GM18951 (cell line): ENCODE measurements at regions not wholly inside any gene's neighbourhood (a gene's known extent, or its start where the extent isn't known, plus 50 kb on each side); places are given as distances from the start of the nearest gene placed in this dataset.

Experiments used
- POLR2A ChIP-seq: IDR thresholded peaks from 4 replicates; pipeline ENCODE4 v1.6.1; 2011; ENCODE audit warnings: mild to moderate bottlenecking; ENCODE audit not compliant: insufficient read length, insufficient read depth; ENCODE audit errors: extremely low read depth
- in situ Hi-C: fragments of 300-500 bp; cut with MboI; formaldehyde crosslinking; loops from one replicate; pipeline ENCODE4 v1.12.0; 2022; ENCODE audit warnings: low sequenced_read_pairs, mixed read lengths, inconsistent platforms; ENCODE audit not compliant: unreplicated experiment

DNA sequence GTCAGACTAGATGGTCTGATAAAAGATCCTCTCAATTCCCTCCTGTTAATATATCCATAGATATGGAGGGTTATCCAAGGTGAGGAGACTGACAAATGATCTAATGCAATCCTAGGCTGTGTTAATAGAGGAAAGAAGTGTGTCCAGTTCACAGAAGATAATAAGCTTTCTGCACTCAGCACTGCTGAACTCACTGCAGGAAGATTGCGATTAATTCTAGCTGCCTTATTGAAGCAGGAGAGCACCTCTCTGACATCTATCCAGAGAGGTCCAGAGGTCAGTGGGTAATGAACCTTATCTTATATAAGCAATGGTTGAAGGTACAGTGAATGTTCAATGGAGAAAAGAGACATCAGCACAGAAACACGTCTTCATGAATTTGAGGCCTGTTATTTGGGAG lies 75.9 kb upstream of the SLC10A2 start:
- in situ Hi-C loops, result loop anchor here (25.0 kb wide), 1 partner anchor 555 kb away; the partner anchor contains the start of gene TPP2
- no peak for TF ChIP-seq POLR2A

DNA sequence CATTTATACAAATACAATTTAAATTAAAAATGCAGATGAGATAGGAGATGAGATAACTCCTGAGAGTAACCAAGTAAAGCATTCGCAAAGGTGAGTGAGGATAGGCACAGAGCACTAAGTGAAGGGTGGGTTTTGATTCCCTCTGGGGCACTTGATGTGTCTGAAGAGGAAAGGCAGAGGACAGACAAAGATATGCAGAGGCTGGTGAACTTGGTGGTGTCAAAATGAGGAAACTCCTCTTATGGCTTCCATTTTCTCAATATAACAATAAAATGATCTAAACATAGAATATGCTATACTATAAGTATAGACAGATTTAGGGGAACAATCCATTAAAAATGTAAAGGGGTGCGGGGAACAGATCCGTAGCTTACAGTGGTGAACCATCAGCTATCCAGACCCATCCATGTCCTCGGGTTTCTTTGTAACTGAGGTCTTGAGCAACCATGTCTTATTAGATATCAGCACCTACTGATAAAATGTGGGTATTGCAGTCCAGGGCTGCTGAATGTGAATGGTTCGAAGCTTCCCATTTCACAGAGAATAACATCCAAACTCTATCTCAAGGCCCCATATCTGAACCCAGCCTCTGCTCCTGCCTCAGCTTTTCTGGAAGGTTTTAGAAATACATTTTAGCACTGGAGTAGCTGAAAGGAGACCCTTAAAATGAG lies 73.9 kb upstream of the SLC10A2 start:
- in situ Hi-C loops, result loop anchor here (25.0 kb wide), 1 partner anchor 553 kb away; the partner anchor contains the start of gene TPP2
- no peak for TF ChIP-seq POLR2A

DNA sequence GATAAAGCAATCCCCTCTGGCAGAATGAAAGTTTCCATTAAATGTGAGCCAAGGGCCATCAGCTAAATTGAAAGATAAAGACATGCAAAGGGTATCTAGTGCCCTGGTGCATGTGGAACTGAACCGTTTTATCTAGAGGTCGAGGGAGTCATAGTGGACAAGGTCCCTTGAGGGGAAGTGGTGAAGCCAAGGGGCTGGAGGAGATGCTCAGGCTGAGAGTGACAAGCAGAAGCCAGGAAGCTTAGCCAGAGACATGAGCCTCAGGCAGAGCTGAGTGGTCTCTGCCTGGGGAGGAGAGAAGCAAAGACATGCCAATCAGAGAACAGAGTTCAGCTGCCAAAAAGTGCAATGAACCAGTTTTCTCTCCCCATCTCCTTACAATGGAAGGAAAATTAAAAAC lies 68.1 kb upstream of the SLC10A2 start:
- in situ Hi-C loops, result loop anchor here (25.0 kb wide), 1 partner anchor 547 kb away; the partner anchor contains the start of gene TPP2

DNA sequence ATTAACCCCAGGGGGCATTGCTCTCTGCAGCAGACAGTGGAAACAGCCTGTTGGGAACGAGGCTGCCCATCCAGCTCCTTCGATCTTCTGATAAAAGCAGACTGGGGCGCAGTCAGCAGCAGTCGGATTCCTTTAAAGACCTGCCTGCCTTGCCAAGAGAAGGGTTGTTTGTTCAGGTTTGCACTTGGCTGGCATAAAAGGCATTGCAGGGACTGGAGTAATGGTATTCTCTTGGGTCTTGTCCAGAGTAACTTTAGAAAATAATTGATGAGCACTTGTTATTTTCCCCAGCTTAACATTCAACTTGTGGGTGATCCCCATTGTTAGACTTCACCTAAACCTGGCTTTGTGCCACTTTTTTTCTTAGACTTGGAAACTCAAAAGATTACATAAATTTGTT lies 67.3 kb upstream of the SLC10A2 start:
- in situ Hi-C loops, result loop anchor here (25.0 kb wide), 1 partner anchor 546 kb away; the partner anchor contains the start of gene TPP2
- TF ChIP-seq POLR2A, result no peak

More for the DNA sequence above, 68.1 kb upstream of the SLC10A2 start:
- no peak for TF ChIP-seq POLR2A

DNA sequence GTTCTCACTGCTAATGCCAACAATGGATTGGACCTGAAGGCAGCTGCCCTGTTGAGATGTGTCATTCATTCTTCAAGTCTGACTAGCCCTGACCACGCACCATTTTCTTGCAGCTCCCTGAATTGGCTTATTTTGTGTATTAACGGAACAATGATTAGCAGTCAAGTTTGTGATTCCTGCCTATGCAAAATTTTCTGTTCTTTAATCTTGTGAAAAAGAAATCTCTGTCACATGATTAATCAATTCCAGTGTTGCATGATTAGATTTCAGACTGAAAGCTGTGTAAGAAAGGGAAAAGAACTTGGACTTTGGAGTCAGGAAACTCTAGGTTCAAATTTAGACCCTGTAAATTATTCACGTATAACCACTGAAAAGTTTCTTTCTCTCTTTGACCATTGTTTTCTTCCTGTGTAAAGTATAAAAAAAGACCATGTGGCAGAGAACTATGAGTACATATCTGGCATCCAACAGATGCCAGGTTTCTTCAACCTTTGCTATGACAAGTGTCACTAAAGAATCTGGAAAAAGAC lies 64.5 kb upstream of the SLC10A2 start:
- in situ Hi-C loops, result loop anchor here (25.0 kb wide), 1 partner anchor 543 kb away; the partner anchor contains the start of gene TPP2
- TF ChIP-seq POLR2A, result no peak

DNA sequence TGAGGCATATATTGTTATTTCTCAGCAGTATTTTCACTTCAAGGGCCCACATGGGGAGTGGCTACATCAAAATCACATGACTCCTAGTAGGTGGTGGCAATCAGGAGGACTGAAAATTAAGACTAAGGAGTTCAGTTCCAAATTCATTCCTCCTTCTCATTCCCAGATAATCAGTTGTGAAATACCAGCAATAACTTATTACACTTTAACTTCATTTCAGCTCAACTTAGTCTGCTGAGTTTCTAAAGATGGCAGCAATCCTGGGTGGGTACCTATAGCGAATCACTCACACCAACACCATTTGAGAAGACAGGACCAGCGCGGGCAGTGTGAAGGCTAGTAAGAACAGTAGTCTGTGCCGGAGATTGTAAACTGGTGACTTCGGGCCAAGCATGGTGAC lies 63.9 kb upstream of the SLC10A2 start:
- no peak for TF ChIP-seq POLR2A
- in situ Hi-C loops, result loop anchor here (25.0 kb wide), 1 partner anchor 543 kb away; the partner anchor contains the start of gene TPP2
